ENCODE measurements at regions not wholly inside any gene's neighbourhood (a gene's known extent, or its start where the extent isn't known, plus 50 kb on each side); places are given as distances from the start of the nearest gene placed in this dataset.

DNA sequence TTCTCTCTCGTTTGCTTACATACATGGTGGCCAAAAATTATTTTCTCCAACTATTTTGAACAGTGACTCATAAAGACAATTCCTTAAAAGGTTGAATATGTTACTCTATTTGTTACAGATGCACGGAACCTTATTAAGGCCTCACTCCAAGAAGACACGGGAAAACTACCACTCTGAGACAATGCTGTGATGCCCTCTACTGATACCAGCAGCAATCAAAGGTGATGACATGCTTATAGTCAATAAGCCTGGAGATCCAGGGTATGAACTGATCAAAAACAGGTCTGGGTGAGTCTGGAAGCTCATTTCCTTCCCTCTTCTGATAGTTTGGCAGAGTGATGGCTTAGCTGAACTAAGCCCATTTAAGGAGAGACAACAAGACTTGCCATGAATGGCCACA, 563.0 kb downstream of the LRRIQ3 start:
- no peak for DNase-seq

DNA sequence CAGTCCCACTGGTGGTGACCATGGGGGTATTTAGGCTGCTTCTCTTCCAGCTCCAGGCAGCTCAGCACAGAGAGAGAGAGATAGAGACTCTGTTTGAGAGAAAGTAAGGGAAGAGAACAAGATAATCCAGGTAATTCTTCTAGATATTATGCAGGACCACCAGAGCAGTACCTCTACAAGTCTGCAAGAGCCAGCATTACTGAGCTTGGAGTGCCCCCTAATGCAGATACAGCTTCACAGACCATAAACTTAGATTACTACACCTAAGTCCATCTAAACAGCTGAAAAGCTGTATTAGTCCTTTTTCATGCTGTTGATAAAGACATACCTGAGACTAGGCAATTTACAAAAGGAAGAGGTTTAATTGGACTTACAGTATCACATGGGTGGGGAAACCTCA, 570.3 kb downstream of the LRRIQ3 start:
- DNase-seq = no peak

DNA sequence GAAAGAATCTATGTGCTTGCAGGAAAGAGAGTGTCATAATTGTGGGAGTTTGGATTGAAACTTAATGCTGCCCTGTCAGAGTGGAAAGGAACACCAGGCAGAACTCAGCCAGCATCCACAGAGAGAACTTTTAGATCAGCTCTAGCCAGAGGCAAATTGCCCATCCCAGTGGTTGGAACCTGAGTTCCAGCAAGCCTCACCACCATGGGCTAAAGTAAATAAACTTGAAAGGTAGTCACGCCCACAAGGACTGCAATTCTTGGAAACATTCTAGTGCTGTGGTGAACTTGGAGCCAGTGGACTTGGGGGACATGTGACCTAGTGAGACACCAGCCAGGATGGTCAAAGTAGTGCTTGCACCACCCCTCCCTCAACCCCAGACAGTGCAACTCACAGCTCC, 571.6 kb downstream of the LRRIQ3 start:
- no peak for DNase-seq

DNA sequence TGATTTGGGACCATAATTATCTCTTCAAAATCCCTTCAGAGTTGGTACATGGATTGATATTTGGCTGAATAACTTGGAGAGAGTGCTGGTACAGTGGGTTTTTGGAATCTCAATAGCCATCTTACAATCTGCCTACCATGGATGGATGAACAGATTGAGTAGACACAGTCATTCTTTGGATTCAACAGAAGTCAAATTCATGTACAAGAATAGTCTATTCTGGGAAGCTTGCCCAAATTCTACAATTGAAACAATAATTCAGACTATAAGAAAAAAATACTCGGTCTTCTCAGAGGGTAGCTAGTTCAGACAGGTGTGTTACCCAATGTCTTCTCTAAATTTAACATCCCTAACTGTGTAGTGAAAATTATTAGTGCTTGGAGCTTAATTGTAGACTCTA, 574.0 kb downstream of the LRRIQ3 start:
- DNase-seq = no peak

DNA sequence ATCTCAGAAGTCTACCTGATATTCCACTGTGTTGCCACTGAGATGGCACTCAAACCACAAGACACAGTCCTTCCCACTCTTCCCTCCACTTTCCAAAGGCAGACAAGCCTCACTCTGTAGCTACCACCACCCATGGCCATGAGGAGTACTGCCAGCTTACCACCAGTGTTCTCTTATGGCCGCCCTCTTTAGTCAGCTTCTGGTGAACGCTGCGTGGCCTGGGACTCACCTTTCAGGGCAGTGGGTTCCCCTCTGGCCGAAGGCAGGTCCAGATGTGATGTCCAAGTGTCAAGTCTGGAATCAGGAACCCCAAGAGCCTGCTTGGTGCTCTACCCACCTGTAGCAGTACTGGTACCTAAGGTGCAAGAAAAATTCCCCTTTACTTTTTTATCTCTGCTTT, 580.8 kb downstream of the LRRIQ3 start:
- no peak for DNase-seq

DNA sequence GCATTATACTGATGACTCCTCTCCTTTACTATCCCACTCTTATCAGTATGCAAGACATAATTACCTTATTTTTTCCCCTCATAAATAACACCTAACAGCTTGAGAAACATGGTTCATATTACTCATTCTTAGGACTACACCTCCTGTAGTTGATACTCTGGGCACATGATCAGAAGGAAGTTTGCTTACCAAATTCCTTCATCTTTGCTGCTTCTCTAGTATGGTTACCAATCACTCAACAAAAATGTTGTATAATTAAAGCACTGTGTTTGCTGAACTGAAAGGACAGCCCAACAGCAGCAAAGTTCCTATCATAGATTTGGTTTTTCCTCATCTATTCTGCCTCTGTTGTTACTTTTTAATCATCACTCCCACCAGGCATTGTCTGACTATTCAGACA, 586.3 kb downstream of the LRRIQ3 start:
- no peak for DNase-seq

DNA sequence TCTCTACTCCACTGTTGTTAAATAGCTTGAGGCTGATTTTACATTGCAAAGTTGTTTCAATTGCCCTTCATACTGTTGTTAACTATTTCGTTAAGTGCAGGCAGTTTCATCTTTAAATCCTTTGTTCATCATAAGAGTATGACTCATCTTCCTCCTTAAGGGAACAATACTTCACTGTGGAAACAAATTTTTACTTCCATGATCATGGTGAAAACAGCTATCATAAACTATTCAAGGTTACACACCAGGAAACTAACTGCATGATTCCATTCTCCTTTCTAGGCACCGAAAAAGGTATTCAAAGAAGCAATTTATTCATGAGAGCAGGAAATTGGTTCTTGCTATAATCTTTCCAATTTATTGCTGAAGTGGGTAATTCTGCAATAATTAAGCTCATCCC, 593.2 kb downstream of the LRRIQ3 start:
- no peak for DNase-seq

DNA sequence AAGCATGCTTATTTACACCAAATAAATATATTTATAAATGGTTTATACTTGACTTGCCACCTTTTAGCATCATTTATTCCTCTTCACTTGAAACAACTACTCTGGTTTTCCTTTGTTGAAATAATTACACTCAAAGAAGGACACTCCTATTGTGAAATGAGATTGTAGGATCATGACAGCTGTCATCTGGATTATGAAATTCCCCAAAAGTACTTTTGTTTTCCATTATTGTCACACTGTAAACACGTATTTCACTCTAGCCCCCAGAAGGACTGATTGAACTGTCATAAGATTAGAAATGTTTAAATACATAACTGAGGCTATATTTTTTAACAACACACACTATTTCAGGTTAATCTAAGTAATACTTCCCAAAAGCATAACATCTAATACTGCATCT, 593.8 kb downstream of the LRRIQ3 start:
- no peak for DNase-seq

DNA sequence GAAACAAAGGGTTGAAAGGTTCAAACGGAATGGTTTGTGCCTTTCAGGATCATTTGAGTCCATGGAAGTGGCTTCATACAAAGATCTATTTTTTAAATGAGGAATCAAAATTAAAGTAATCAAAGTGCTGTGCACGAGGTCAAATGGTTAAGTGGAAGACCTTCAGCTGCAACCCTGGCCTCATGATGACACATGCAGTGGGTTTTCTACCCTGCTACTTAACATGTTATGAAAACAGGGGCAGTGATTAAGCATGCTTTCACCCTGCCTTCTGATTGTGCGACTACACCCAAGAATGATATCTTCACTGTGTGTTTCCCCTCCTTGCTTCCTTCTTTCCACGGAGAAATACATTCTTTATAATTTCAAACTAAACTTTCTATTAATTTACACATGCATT, 604.2 kb downstream of the LRRIQ3 start:
- DNase-seq = no peak

DNA sequence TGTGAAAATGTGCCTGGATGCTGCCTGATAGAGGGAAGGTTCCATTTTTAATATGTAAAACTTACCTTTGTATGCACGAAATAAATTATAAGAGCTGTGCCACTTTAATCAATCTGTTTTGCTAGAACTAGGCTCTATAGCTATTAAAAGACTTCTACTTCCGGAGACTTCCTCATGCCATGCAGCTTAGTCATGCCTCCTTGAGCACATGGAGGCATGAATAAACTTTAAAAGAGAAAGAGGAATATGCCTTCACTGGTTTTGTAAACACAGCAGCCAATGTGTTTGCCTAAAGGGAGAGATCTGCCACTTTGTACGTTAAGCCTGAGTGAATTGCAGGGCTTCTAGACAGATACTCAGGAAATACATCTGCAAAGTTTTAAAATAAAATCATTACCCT, 604.6 kb downstream of the LRRIQ3 start:
- peak in 1 of 2 experiments; percentile 4 for DNase-seq

DNA sequence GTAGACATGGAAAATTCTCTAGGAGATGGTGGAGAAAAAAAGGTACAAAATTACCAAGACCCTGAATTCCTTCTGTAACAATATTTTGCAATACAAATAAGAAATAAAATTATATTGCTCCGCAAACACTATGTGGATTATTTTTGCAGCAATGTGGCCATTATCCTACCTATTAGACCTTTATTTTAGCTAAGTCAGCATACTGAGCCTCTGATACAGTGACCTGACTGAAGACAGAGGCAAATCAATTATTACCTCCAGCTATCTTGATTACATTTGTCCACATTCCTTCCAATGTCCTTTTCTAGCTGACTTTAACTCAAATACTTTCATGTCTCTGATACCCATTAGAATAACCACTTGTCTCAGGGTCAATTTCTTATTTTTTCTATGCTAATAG, 610.9 kb downstream of the LRRIQ3 start:
- DNase-seq = no peak

DNA sequence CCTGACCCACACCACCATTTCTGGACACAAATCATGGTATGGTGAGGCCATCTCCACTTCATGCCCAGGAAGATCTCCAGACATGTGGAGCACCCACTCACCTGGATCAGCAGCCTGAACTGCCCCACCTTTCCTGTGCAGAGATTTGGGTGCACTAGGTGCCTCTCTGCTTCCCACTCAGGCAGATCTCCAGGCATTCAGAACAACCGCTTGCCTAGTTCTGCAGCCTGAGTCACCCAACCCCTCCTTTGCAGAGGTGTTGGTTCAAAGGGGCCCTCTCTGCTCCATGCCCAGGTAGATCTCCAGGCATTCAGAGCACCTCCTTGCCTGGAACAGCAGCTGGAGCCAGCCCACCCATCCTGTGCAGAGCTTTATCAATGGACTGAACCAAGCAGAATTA, 620.8 kb downstream of the LRRIQ3 start:
- no peak for DNase-seq

DNA sequence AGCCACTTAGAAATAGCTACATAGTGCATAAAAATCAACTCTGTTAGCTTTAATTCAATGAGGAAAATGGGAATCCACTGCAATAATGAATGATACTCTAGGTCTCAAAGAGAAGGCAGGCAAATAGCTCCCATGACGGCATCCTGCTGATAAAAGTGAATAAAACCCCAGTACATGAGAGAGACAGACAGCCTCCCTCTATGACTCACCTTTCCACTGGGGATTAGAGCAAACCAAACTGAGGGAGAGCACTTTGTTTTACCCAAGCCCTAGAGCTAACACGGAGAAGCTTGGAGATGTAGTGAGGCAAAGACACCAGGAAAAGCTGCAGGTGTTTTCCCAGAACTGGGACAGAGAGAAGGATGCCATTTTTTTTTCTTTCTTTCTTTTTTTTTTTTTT, 621.9 kb downstream of the LRRIQ3 start:
- DNase-seq = no peak

DNA sequence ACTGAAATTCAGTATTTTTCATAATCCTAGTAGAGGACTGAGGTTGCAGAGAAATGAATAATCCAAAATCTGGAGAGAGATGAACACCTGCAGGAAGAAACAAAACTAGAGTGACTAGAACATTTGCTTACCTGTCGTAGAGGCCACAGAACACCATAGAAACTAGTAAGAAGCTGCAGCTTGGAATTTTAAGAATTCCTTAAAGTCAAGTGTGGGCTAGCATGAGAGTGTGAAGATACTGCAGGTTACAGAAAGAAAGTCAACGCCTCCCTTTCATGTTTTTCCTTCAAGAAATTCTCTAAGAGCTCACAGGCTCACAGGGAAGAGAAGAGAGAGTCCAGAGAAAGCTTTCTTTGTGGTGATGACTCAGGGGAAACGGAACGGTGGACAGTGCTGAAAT, 633.7 kb downstream of the LRRIQ3 start:
- no peak for DNase-seq

DNA sequence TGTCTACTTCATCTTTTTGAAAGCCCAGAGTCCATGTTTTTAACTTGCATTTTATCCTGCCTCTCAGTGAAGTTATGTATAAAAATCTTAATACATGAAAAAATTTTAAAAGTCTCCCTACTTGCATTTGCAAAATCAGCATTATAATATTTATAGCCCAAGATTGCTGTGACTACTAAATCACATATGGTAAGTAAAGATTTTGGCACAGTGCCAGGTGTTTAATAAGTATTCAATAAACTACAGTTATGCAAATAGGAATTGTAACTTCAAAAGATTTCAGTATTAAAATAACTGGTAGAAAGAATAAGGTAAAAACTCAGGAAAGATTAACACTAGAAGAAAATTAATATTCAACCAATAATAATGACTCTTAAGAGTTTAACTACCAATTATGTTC, 641.7 kb downstream of the LRRIQ3 start:
- DNase-seq = no peak

DNA sequence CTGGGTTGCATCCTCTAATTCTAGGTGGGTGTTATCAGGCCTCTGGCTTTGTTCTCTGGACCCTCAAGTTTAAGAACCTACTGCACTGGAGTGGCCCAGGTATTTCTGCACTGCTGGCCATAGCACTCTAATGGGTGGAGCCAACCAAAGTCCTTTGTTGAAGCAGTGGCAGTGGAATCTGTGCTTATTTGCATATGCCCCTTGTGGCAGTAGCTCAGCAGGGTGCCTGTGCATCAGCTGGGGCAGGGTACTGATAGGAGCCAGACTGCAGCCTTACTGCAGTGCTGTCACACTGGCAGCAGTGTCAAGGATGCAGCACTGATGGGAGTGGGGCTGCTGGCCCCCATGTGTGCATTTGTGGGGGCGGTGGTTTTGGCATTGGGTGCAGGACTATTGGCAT, 660.6 kb downstream of the LRRIQ3 start:
- DNase-seq = no peak

DNA sequence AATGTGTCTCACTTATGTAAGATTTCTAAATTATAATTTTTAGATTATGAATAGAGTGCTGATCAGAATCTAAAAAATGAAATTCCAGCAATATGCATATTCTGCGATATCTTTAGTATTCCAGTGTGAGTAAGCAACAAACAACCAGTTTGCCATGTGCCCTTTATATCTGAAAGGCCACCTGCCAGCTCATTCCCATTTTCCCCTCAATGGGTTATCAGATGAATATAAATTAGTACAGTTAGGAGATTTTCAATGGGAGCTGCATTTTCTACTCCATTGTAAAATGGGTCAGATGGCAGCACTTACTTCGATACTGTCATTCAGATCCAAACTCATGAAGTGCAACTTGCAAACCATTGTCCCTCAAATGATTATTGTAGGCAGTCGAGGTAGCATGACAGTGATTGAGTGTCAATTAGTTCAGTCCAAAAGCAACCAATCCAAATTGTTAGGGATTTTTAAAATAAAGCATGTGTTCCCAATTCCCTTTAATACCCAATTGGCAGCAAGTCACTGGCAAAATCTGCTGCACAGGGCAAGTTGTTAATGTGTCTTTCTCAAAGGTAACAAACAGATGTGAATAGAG, 680.3 kb downstream of the LRRIQ3 start:
- DNase-seq = no peak

DNA sequence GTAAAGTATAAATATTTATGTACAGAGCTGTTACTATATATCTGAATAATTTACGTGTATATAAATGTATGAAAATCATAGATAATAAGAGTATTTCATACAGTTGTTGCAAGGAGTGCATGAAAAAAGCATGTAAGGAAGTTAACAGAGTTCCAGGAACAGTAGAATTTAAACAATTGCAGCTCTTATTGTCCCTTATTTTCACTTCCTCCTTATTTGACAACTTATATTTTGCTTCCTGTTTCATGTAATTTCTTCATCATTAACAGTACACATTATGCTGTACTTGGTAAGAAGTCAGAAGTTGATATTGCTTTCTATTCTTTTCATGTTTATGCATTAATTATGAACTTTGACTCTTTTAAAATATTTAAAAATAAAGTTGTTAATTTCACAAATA, 681.5 kb downstream of the LRRIQ3 start:
- DNase-seq = no peak

DNA sequence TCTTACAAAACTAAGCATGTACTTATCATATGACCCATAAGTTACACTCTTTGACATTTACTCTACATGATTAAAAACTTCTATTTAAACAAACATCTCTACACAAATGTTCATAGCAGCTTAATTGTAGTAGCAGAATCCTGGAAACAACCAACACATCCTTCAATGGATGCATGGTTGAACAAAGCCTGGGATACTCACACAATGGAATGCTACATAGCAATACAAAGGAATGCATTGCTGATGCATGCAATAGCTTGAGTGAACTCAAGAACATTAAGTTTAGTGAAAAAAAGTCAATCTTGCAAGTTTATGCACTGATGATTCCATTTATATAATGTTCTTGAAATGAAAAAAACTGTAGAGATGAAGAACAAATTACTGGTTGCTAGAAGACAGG, 686.9 kb downstream of the LRRIQ3 start:
- no peak for DNase-seq

DNA sequence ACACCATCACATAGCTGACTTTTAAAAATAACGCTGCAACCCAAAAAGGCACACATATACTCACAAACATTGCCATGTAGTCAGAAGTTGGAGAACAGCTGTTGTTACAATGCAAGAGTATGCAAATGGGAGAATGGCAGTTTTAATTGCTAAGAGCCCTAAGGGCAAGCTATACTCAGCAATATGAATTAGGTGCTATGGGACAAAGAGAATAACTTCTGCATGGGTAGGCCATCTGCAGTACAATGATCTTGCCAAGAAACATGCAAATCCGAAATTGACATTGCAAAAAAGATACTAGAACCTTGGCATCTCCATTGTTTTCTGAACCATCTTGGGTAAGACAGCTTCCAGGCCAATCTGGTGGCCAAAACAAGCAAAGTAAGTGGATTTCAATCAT, 697.8 kb downstream of the LRRIQ3 start:
- DNase-seq = no peak

DNA sequence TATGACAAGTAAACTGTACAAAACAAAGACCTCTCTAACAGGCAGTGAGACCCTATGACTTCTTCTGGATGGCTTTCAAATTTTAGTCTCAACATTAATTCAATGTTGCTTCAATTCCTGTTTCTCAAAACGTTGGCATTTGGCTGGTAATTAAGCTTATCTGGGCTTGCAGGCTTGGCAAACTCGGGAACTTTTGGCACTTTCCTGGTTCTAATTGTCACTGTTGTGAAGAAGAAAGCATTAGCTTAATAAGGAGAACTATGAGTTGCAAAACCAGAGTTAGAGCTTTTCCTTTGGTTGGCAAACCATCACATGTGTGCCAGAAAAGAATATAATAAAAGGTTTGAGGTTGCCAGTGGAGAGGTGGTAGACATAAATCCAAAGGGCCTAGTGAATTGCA, 698.3 kb downstream of the LRRIQ3 start:
- no peak for DNase-seq

DNA sequence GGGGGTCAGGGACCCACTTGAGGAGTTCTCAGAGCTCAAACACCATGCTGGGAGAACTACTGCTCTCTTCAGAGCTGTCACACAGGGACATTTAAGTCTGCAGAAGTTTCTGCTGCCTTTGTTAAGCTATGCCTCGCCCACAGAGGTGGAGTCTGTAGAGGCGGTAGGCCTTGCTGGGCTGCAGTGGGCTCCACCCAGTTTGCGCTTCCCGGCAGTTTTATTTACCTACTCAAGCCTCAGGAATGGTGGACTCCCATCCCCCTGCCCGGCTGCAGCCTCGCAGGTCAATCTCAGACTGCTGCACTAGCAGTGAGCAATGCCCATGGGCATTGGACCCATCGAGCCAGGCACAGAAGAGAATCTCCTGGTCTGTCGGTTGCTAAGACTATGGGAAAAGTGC, 706.4 kb downstream of the LRRIQ3 start:
- no peak for DNase-seq

DNA sequence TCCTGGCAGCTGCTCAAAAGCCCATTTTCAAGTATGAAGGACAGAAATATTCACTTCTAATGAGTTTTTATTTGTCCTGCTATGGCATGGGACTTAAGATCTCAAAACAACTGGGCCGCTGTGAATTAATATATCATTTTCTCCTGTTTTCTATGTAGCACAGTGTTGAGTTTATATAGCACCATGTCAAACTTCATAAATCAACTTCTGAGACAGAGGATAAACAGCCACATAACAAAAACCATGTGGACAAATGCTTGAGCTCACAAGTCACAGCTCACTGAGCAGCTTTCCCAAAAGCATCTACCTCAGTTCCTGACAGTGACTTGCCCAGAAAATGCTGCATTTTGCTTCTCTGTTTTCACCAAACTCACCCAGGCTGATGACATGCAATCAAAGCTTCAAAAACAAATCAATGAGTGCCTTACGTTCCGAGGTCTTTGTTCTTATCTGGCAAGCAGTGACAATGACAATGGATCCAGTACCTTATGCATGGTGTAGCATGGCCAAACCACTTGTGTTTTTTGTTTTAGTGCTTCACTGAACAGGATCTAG, 722.6 kb downstream of the LRRIQ3 start:
- DNase-seq = no peak

DNA sequence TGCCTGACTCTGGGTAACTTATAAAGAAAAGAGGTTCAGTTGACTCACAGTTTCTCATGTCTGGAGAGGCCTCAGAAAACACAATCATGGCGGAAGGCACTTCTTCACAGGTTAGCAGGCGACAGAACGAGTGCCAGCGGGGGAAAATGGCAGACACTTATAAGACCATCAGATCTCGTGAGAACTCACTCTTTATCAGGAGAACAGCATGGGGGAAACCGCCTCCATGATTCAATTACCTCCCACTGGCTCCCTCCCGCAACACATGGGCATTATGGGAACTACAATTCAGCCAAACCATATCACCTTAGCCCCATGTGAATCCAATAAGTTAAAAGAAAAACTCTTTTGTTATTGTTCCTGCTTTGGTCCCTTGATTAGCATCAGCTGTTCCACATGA, 725.2 kb downstream of the LRRIQ3 start:
- no peak for DNase-seq

DNA sequence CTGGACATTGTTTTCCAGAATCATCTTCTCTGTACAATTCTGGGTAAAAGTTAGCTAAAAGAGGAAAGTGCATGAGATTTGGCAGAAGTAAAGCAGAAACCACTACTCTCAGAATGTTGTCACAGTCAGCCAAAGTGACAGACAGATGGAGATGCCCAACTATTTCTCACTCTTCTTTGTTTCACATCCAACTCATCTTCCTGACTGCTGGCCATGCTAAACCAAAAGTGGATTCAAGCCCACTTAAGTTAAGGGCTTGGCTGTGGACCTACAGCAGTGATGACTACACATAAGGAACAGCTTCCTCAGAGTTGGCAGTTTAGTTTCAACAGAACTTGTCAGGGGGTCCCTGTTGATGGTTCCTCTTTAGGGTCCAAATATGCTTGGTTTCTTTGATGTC, 730.2 kb downstream of the LRRIQ3 start:
- no peak for DNase-seq

DNA sequence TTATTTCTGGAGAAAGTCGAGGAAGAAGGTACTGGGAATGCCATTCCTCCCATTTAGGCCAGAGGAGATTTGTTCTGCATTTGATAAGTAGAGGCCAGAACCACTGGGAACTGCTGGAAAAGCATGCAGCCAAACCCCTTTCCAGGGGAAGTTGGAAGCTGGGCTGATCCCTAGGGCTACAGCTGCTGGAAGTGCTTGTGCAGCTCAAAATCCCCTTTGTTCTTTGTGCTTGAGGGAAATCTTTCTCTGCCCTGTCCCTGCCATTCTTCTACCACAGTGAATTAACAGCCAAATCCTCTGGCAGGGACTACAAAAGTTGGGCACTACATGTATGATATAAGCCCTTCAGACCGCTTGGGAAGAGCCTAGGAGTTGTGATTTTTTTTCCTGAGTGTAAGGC, 734.1 kb downstream of the LRRIQ3 start:
- no peak for DNase-seq
